Psoas muscle (tissue), 7 donors: ENCODE measurements at regions not wholly inside any gene's neighbourhood (a gene's known extent, or its start where the extent isn't known, plus 50 kb on each side); places are given as distances from the start of the nearest gene placed in this dataset.
A peak's percentile ranks its signal among the peaks of the same experiment; 100 is the strongest.

Experiments
- ATAC-seq, 4 donors: fragments of 200-7000 bp; cut with Tn5 transposase; one replicate each; pipeline ENCODE4 v1.9.1; 2020; ENCODE audit warnings: moderate library complexity in 3 of 4, mild to moderate bottlenecking in 2 of 4
- DNase-seq, 2 donors: peaks; one replicate each; pipeline ENCODE4 v3.0.0-alpha.2; 2020
- H3K27ac ChIP-seq: fragments of 200-600 bp; one replicate; pipeline ENCODE4 v1.8.0; 2022
- H3K27me3 ChIP-seq, 3 donors: fragments of 200-600 bp in 1 of 3; one replicate each; pipeline versions ENCODE4 v1.6.1 to v1.8.0; 2013 to 2022; ENCODE audit warnings: low read length in 2 of 3, mild to moderate bottlenecking in 2 of 3, moderate library complexity in 1 of 3; ENCODE audit not compliant: insufficient read depth in 3 of 3
- H3K36me3 ChIP-seq, 2 donors: fragments of 200-600 bp in 1 of 2; one replicate each; pipeline versions ENCODE4 v1.6.1 to v1.8.0; 2013 to 2022; ENCODE audit warnings: low read depth in 1 of 2, mild to moderate bottlenecking in 1 of 2, moderate library complexity in 1 of 2; ENCODE audit not compliant: insufficient read depth in 1 of 2
- H3K4me1 ChIP-seq: fragments of 200-600 bp; one replicate; pipeline ENCODE4 v1.8.0; 2022
- H3K4me3 ChIP-seq: fragments of 200-600 bp; one replicate; pipeline ENCODE4 v1.8.0; 2022; ENCODE audit warnings: mild to moderate bottlenecking
- H3K9me3 ChIP-seq: fragments of 200-600 bp; one replicate; pipeline ENCODE4 v1.8.0; 2022
- WGBS, 3 donors: extraction: QIAGEN DNeasy Blood & Tissue Kit; methylation state at CpG; one replicate each; pipeline versions ENCODE4 v1.1.6 to v1.1.7; 2013; 5-methylcytosine and 5-hydroxymethylcytosine counted together
- intact Hi-C, 2 donors: fragments of 100-400 bp; cut with DNase I; formaldehyde crosslinking; loops; one replicate each; pipeline versions ENCODE4 v1.11.0 to v1.14.2; 2022
- TF ChIP-seq, protein P1 (sequence below): fragments of 200-600 bp; IDR thresholded peaks from one replicate; pipeline ENCODE4 v1.8.0; 2022; ENCODE audit warnings: antibody characterized with exemption
- donor health status: healthy with polysubstance abuse.
- donor health status: DM: no; HTN: no; CAD: no; lungs with moderate emphysema.
- donor health status: Bipolar disorder and iron deficiency.
- donor health status: healthy.
- donor health status: DM: yes; HTN: yes; CAD: no.
- donor health status: DM: no; HTN: no; CAD: no.
- donor health status: DM: yes; HTN: yes; CAD: no.

DNA sequence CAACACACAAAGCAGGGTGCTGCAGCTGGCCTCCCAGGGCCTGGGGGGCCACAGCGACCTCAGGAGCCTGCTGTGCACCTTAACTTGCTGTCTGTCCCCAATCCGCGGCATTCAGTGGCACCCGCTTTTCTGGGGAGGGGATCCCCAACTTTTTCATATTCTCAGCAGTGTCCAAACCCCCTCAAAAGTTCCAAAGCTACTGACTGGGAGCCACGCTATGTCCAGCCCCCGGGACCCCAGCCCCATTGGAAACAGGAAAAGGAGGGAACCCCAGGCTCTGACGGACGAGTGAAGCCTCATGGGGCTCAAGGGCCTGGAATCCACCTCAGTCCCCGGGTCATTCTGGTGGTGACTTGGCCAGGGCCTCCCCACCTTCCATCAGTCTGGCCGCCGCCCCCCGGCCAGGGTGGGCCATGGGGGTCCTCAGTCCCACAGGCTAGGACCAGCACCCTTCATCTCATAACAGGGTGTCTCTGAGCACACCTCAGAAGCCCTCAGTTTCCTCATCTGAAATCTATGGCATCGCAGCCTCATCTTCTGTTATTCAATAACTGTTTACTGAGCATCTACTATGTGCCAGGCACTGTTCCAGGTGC lies 127.3 kb downstream of the NCOR2 start:
- intact Hi-C loops = no loop called here

DNA sequence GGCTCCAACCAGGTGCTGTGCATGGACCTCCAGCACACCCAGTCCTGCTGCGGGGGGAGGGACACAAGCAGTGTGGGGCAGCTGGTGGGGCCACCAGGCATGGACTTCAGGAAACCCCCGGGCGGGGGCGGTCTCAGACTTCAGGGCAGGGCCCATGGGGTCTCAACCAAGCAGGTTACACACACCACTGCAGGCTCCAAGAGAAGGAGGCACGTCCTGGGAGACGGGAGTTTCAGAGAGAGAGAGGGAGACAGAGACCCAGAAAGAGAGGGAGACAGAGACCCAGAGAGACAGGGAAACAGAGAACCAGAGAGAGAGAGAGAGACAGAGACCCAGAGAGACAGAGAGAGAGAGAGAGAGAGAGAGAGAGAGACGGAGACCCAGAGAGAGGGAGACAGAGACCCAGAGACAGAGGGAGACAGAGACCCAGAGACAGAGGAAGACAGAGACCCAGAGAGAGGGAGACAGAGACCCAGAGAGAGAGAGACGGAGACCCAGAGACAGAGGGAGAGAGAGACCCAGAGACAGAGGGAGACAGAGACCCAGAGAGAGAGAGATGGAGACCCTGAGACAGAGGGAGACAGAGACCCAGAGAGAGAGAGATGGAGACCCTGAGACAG lies 128.9 kb downstream of the NCOR2 start:
- Histone ChIP-seq H3K36me3 (peaks cover 0 to 31% of the 10 kb centered on the region in 2 donors), H3K9me3 (no peaks in the 10 kb centered on the region), H3K27ac (no peak overlapping the region), H3K27me3 (no peaks in the 10 kb centered on the region), H3K4me1 (no peaks in the 10 kb centered on the region), H3K4me3 (no peak overlapping the region)
- DNase-seq (no peak), ATAC-seq (no peak)
- WGBS, 3 donors = 73 to 75% (median 75%) methylated on average over 7 to 8 of the region's 8 CpGs
- TF ChIP-seq, protein P1, sequence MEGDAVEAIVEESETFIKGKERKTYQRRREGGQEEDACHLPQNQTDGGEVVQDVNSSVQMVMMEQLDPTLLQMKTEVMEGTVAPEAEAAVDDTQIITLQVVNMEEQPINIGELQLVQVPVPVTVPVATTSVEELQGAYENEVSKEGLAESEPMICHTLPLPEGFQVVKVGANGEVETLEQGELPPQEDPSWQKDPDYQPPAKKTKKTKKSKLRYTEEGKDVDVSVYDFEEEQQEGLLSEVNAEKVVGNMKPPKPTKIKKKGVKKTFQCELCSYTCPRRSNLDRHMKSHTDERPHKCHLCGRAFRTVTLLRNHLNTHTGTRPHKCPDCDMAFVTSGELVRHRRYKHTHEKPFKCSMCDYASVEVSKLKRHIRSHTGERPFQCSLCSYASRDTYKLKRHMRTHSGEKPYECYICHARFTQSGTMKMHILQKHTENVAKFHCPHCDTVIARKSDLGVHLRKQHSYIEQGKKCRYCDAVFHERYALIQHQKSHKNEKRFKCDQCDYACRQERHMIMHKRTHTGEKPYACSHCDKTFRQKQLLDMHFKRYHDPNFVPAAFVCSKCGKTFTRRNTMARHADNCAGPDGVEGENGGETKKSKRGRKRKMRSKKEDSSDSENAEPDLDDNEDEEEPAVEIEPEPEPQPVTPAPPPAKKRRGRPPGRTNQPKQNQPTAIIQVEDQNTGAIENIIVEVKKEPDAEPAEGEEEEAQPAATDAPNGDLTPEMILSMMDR = no peak
- intact Hi-C loops = no loop called here

More for the DNA sequence above, 127.3 kb downstream of the NCOR2 start:
- WGBS, 3 donors = 92 to 93% (median 92%) methylated on average over 13 of the region's 13 CpGs
- peaks cover 0 to 39% of the 10 kb centered on the region in 2 donors for H3K36me3 ChIP-seq
- no peak for ATAC-seq
- no peak overlapping the region for H3K27ac ChIP-seq
- no peak overlapping the region for H3K4me3 ChIP-seq
- no peaks in the 10 kb centered on the region for H3K4me1 ChIP-seq
- no peak for DNase-seq
- no peaks in the 10 kb centered on the region for H3K27me3 ChIP-seq
- no peaks in the 10 kb centered on the region for H3K9me3 ChIP-seq
- TF ChIP-seq, protein P1 = no peak

DNA sequence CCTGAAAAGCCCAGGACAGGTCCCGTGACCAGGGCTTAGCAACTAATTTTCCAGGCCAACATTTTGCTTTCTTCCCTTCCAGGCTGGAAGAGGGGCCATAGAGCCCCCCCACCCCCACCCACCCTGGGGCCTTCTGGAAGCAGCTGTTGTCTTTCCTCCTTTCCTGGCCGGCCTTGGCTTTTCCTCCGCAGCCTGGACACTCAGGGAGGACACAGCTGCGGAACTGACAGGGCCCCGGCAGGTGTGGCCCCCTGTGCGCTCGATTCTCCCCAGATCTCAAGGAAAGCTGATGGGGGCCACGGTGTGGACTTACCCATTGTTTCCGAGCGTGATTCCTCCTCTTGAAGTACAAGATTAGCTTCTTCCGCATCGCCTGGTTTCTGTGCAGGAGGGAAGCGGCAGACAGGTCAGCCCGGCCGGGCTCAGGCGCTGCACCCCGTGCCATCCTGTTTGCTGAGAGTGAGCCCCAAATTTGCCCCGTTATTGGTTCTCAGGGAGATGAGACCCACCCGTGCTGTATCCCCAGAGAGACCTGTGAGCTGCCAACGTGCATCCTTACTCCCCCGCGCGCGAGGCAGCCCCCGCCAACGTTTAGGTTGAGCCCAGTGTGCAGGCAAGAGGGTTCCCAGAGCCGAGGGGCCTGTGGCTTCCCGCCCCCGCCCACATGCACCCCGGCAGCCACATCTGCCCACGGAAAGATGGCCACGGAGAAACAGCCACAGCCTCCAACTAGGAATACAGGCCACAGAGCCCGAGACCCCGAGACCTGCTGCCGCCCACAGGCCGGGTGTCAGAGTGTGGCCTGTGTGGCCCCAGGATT lies 129.6 kb downstream of the NCOR2 start:
- TF ChIP-seq, protein P1 = no peak
- H3K9me3 ChIP-seq = no peaks in the 10 kb centered on the region
- peak overlapping the region; percentile 36 for H3K27ac ChIP-seq
- DNase-seq (no peak), ATAC-seq (no peak)
- H3K27me3 ChIP-seq = no peaks in the 10 kb centered on the region
- no peak overlapping the region for H3K4me3 ChIP-seq
- intact Hi-C loops = no loop called here
- no peaks in the 10 kb centered on the region for H3K4me1 ChIP-seq
- H3K36me3 ChIP-seq = peaks cover 0 to 25% of the 10 kb centered on the region in 2 donors
- WGBS, 3 donors = 75 to 79% (median 78%) methylated on average over 34 to 36 of the region's 36 CpGs

DNA sequence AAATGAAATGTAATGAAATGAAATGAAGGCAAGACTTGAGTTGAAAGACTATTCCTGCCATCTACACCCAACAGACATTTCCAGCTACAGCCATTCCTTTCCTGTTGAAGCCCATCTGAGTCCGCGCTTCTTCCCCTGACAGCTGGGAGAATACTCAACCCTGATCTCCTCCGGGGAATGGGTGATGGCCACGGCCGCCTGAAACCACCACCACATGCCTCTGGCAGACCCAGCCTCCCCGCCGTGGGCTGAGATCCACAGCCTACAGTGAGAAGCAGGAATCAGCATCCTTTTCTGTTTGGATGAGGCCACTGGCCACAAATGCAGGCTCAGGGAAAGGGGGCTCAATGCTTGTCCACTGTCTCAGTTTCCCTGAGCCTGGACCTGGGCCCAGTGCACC lies 130.3 kb downstream of the NCOR2 start:
- H3K27ac ChIP-seq = peak overlapping the region; percentile 36
- no peak for DNase-seq
- no peak overlapping the region for H3K4me3 ChIP-seq
- TF ChIP-seq, protein P1 = no peak
- ATAC-seq = no peak
- intact Hi-C loops = no loop called here
- H3K36me3 ChIP-seq = peaks cover 0 to 18% of the 10 kb centered on the region in 2 donors
- H3K4me1 ChIP-seq = no peaks in the 10 kb centered on the region
- no peaks in the 10 kb centered on the region for H3K27me3 ChIP-seq
- WGBS, 3 donors = 53 to 65% (median 58%) methylated on average over 7 of the region's 7 CpGs
- no peaks in the 10 kb centered on the region for H3K9me3 ChIP-seq
